ENCODE measurements at regions not wholly inside any gene's neighbourhood (a gene's known extent, or its start where the extent isn't known, plus 50 kb on each side); places are given as distances from the start of the nearest gene placed in this dataset.
A peak's percentile ranks its signal among the peaks of the same experiment; 100 is the strongest.

GRCh38 chr21:16199539-16199938, 469.8 kb downstream of the USP25 start:
- Histone ChIP-seq H3K4me1 (peaks cover 3% of the 10 kb centered on the region), H3K27ac (no peak overlapping the region), H3K27me3 (no peaks in the 10 kb centered on the region), H3K36me3 (no peaks in the 10 kb centered on the region), H3K4me3 (no peak overlapping the region), H3K9me3 (no peaks in the 10 kb centered on the region)
- DNase-seq (ENCODE audit: low spot score in 2 of 2) = no peak
- WGBS = 90% methylated on average over 1 of the region's 1 CpG
- no peak for TF ChIP-seq POLR2A (IDR thresholded peaks at IDR 0.05)
- no peak for TF ChIP-seq POLR2AphosphoS5 (IDR thresholded peaks at IDR 0.05)
- no peak for TF ChIP-seq CTCF (IDR thresholded peaks at IDR 0.05)
- TF ChIP-seq EP300 (IDR thresholded peaks at IDR 0.05) = no peak

- 92% methylated on average over 1 of the region's 1 CpG for WGBS
- no peak for DNase-seq (ENCODE audit: low spot score in 2 of 2)
- TF ChIP-seq POLR2AphosphoS5 (IDR thresholded peaks at IDR 0.05) (no peak), CTCF (IDR thresholded peaks at IDR 0.05) (no peak), POLR2A (IDR thresholded peaks at IDR 0.05) (no peak), EP300 (IDR thresholded peaks at IDR 0.05) (no peak)
- H3K27me3 ChIP-seq = no peaks in the 10 kb centered on the region
- H3K36me3 ChIP-seq = no peaks in the 10 kb centered on the region
- no peak overlapping the region for H3K27ac ChIP-seq
- no peak overlapping the region for H3K4me3 ChIP-seq
- H3K9me3 ChIP-seq = no peaks in the 10 kb centered on the region
- peaks cover 3% of the 10 kb centered on the region for H3K4me1 ChIP-seq
Measured at GRCh38 chr21:16201718-16202117, 471.9 kb downstream of the USP25 start.

GRCh38 chr21:16205527-16205926, 475.7 kb downstream of the USP25 start:
- Histone ChIP-seq H3K36me3 (no peaks in the 10 kb centered on the region), H3K27ac (no peak overlapping the region), H3K4me1 (no peaks in the 10 kb centered on the region), H3K4me3 (no peak overlapping the region), H3K9me3 (no peaks in the 10 kb centered on the region), H3K27me3 (no peaks in the 10 kb centered on the region)
- DNase-seq (ENCODE audit: low spot score in 2 of 2) = no peak
- TF ChIP-seq CTCF (IDR thresholded peaks at IDR 0.05) (no peak), POLR2AphosphoS5 (IDR thresholded peaks at IDR 0.05) (no peak), POLR2A (IDR thresholded peaks at IDR 0.05) (no peak), EP300 (IDR thresholded peaks at IDR 0.05) (no peak)
- WGBS = 69% methylated on average over 3 of the region's 3 CpGs

GRCh38 chr21:16211339-16212303, 481.8 kb downstream of the USP25 start:
- Histone ChIP-seq H3K9me3 (no peaks in the 10 kb centered on the region), H3K27me3 (no peaks in the 10 kb centered on the region), H3K27ac (peak overlapping the region; percentile 26), H3K4me3 (no peak overlapping the region), H3K36me3 (no peaks in the 10 kb centered on the region), H3K4me1 (peaks cover 18% of the 10 kb centered on the region)
- DNase-seq (ENCODE audit: low spot score in 2 of 2) = no peak
- 40% methylated on average over 7 of the region's 7 CpGs for WGBS
- TF ChIP-seq EP300 (IDR thresholded peaks at IDR 0.05) (no peak), POLR2A (IDR thresholded peaks at IDR 0.05) (no peak), CTCF (IDR thresholded peaks at IDR 0.05) (no peak), POLR2AphosphoS5 (IDR thresholded peaks at IDR 0.05) (no peak)

- WGBS = 98% methylated on average over 3 of the region's 3 CpGs
Measured at GRCh38 chr21:16213518-16213917, 483.7 kb downstream of the USP25 start.

More at GRCh38 chr21:16213518-16213917, 483.7 kb downstream of the USP25 start:
- Histone ChIP-seq H3K27me3 (no peaks in the 10 kb centered on the region), H3K36me3 (no peaks in the 10 kb centered on the region), H3K4me3 (no peak overlapping the region), H3K9me3 (no peaks in the 10 kb centered on the region), H3K27ac (no peak overlapping the region), H3K4me1 (peaks cover 18% of the 10 kb centered on the region)
- TF ChIP-seq POLR2A (IDR thresholded peaks at IDR 0.05) (no peak), POLR2AphosphoS5 (IDR thresholded peaks at IDR 0.05) (no peak)
- DNase-seq (ENCODE audit: low spot score in 2 of 2) = no peak

Data from suprapubic skin (tissue), 4 donors.